HEK293 (cell line): ENCODE measurements at regions not wholly inside any gene's neighbourhood (a gene's known extent, or its start where the extent isn't known, plus 50 kb on each side); places are given as distances from the start of the nearest gene placed in this dataset.

ENCODE experiments used
- CTCF ChIA-PET: fragments of 350-600 bp; formaldehyde crosslinking; extraction: SDS; loops from one replicate; lab custom pipeline; 2021; ENCODE audit warnings: antibody characterized with exemption; lab: Yijun Ruan, JAX
- POLR2A ChIA-PET: fragments of 300-600 bp; formaldehyde crosslinking; extraction: SDS; loops from one replicate; lab custom pipeline; 2020; ENCODE audit warnings: antibody characterized with exemption, inconsistent platforms; lab: Yijun Ruan, JAX
- H3K27ac ChIP-seq: fragments of 200-500 bp; sonication (Bioruptor generic); 2 replicates; pipeline ENCODE4 v1.5.1; 2014; ENCODE audit warnings: low read depth, low read length, control low read depth, inconsistent platforms; ENCODE audit errors: extremely low read depth
- H3K36me3 ChIP-seq, 2 experiments: fragments of 200-500 bp in 1 of 2; sonication (Bioruptor generic) in 1 of 2; 1 replicate in 1 of 2; 2 replicates in 1 of 2; pipeline ENCODE4 v1.5.1; 2014 to 2017; ENCODE audit warnings: inconsistent platforms in 2 of 2, low read length in 2 of 2; ENCODE audit not compliant: control insufficient read depth in 2 of 2, insufficient read depth in 1 of 2
- H3K4me1 ChIP-seq: fragments of 200-500 bp; sonication (Bioruptor generic); 2 replicates; pipeline ENCODE4 v1.5.1; 2014; ENCODE audit warnings: mild to moderate bottlenecking, low read length, inconsistent platforms; ENCODE audit not compliant: control insufficient read depth, insufficient read depth
- H3K4me3 ChIP-seq: 2 replicates; pipeline ENCODE4 v1.5.1; 2011; ENCODE audit warnings: low read depth, mild to moderate bottlenecking, control low read depth, low read length, moderate library complexity
- H3K9me3 ChIP-seq: fragments of 200-500 bp; sonication (Bioruptor generic); 2 replicates; pipeline ENCODE4 v1.5.1; 2014; ENCODE audit warnings: low read depth, low read length, inconsistent platforms; ENCODE audit not compliant: control insufficient read depth, insufficient read depth
- KLF8 ChIP-seq: fragments of 450-650 bp; formaldehyde crosslinking; IDR thresholded peaks from 2 replicates; pipeline ENCODE4 v1.5.1; 2016; ENCODE audit warnings: missing biosample characterization, missing genetic modification characterization
- PRDM1 ChIP-seq: fragments of 450-650 bp; formaldehyde crosslinking; IDR thresholded peaks from 2 replicates; pipeline ENCODE4; 2016; ENCODE audit warnings: missing biosample characterization, missing genetic modification characterization
- RBAK ChIP-seq: fragments of 450-650 bp; formaldehyde crosslinking; IDR thresholded peaks from 2 replicates; pipeline ENCODE4 v1.5.1; 2016; ENCODE audit warnings: missing biosample characterization, missing genetic modification characterization
- ZFP41 ChIP-seq: fragments of 450-650 bp; formaldehyde crosslinking; IDR thresholded peaks from 2 replicates; pipeline ENCODE4 v1.5.1; 2016; ENCODE audit warnings: missing biosample characterization, missing genetic modification characterization, borderline replicate concordance
- ZNF121 ChIP-seq: fragments of 450-650 bp; formaldehyde crosslinking; IDR thresholded peaks from 2 replicates; pipeline ENCODE4 v1.5.1; 2016; ENCODE audit warnings: missing biosample characterization, missing genetic modification characterization
- ZNF157 ChIP-seq: fragments of 450-650 bp; formaldehyde crosslinking; IDR thresholded peaks from 2 replicates; pipeline ENCODE4 v1.5.1; 2016; ENCODE audit warnings: missing biosample characterization, missing genetic modification characterization
- ZNF202 ChIP-seq: fragments of 450-650 bp; formaldehyde crosslinking; IDR thresholded peaks from 2 replicates; pipeline ENCODE4 v1.5.1; 2016; ENCODE audit warnings: missing biosample characterization, missing genetic modification characterization, borderline replicate concordance
- ZNF266 ChIP-seq: fragments of 450-650 bp; formaldehyde crosslinking; IDR thresholded peaks from 2 replicates; pipeline ENCODE4 v1.5.1; 2016; ENCODE audit warnings: missing biosample characterization, missing genetic modification characterization, low read depth
- ZNF335 ChIP-seq: fragments of 450-650 bp; formaldehyde crosslinking; conservative IDR thresholded peaks from 2 replicates; pipeline ENCODE4 v1.5.1; 2016; ENCODE audit warnings: missing biosample characterization, missing genetic modification characterization
- ZNF48 ChIP-seq: fragments of 450-650 bp; formaldehyde crosslinking; IDR thresholded peaks from 2 replicates; pipeline ENCODE4 v1.5.1; 2016; ENCODE audit warnings: missing biosample characterization, missing genetic modification characterization
- ZNF514 ChIP-seq: fragments of 450-650 bp; formaldehyde crosslinking; IDR thresholded peaks from 2 replicates; pipeline ENCODE4 v1.5.1; 2016; ENCODE audit warnings: missing biosample characterization, missing genetic modification characterization
- ZNF521 ChIP-seq: fragments of 450-650 bp; formaldehyde crosslinking; IDR thresholded peaks from 2 replicates; pipeline ENCODE4 v1.5.1; 2017; ENCODE audit warnings: missing biosample characterization, mild to moderate bottlenecking, missing genetic modification characterization
- ZNF585B ChIP-seq: fragments of 450-650 bp; formaldehyde crosslinking; IDR thresholded peaks from 2 replicates; pipeline ENCODE4 v1.5.1; 2016; ENCODE audit warnings: missing biosample characterization, missing genetic modification characterization
- ZNF660 ChIP-seq: fragments of 450-650 bp; IDR thresholded peaks from 2 replicates; pipeline ENCODE4 v1.5.1; 2018; ENCODE audit warnings: missing biosample characterization, mild to moderate bottlenecking, missing genetic modification characterization
- ZNF776 ChIP-seq: fragments of 450-650 bp; formaldehyde crosslinking; IDR thresholded peaks from 2 replicates; pipeline ENCODE4 v1.5.0; 2017; ENCODE audit warnings: missing biosample characterization, missing genetic modification characterization, borderline replicate concordance
- ZNF837 ChIP-seq: fragments of 450-650 bp; formaldehyde crosslinking; IDR thresholded peaks from 2 replicates; pipeline ENCODE4 v1.5.1; 2016; ENCODE audit warnings: missing biosample characterization, missing genetic modification characterization
- ZSCAN23 ChIP-seq: fragments of 450-650 bp; formaldehyde crosslinking; IDR thresholded peaks from 2 replicates; pipeline ENCODE4 v1.5.1; 2016; ENCODE audit warnings: missing biosample characterization, missing genetic modification characterization
- TF ChIP-seq, protein P1 (sequence below): fragments of 450-650 bp; formaldehyde crosslinking; IDR thresholded peaks from 2 replicates; pipeline ENCODE4 v1.5.1; 2016; ENCODE audit warnings: missing biosample characterization, missing genetic modification characterization
- TF ChIP-seq, protein P2 (sequence below): fragments of 450-650 bp; formaldehyde crosslinking; IDR thresholded peaks from 2 replicates; pipeline ENCODE4 v1.5.1; 2016; ENCODE audit warnings: missing biosample characterization, missing genetic modification characterization
- TF ChIP-seq, protein P3 (sequence below): fragments of 450-650 bp; formaldehyde crosslinking; IDR thresholded peaks from 2 replicates; pipeline ENCODE4 v1.5.1; 2016; ENCODE audit warnings: missing biosample characterization, missing genetic modification characterization
- TF ChIP-seq, protein P4 (sequence below): fragments of 450-650 bp; formaldehyde crosslinking; IDR thresholded peaks from 2 replicates; pipeline ENCODE4 v1.5.1; 2016; ENCODE audit warnings: missing biosample characterization, missing genetic modification characterization, low read depth

DNA sequence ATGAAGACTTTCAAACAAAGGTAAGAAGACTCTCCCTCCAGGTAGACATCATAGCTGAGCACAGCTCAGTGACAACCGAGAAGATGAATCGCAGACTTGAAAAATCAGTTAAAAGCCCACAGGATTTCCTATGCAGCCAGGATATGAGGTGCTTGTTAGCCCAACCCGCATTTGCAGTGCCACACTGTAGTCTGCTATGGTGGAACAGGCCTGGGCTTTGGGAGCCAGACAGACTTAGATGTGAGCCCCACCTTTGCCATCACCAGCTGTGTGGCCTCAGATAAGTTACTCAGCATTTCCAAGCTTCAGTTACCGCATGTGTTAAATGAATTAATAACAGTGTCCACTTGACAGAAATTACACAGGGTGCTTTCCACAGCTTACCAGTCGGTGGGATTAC lies 204.4 kb upstream of the HS3ST3A1 start:
- ChIA-PET POLR2A (no interaction called here), CTCF (no interaction called here)
- H3K4me3 ChIP-seq, result no peak overlapping the region
- no peak overlapping the region for H3K27ac ChIP-seq
- no peaks in the 10 kb centered on the region for H3K9me3 ChIP-seq
- H3K36me3 ChIP-seq, result no peaks in the 10 kb centered on the region
- no peak for TF ChIP-seq ZNF585B (tag by site-specific recombination)
- H3K4me1 ChIP-seq, result no peaks in the 10 kb centered on the region

DNA sequence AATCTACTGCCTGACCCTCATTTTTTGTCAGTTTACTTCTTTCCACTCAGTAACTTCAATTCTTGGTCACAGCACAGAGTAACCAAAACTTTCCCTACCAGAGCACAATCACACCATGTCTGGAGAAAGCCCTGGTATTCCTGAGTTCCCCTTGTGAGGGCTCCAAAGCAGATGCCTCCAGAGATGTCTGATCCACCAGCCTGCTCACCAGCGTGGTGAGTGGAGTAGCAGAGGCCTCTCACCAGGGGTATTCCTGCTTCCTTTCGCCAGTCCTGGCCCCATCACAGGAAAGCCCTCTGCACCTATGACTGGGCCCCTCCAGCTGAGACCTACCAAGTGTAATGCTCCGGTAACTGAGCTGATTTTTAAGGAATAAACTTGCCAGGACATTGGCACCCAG lies 205.4 kb upstream of the HS3ST3A1 start:
- CTCF ChIA-PET, result no interaction called here
- H3K4me1 ChIP-seq, result no peaks in the 10 kb centered on the region
- no peak overlapping the region for H3K27ac ChIP-seq
- H3K4me3 ChIP-seq, result no peak overlapping the region
- TF ChIP-seq RBAK (tag by site-specific recombination) (no peak), ZNF837 (tag by site-specific recombination) (no peak)
- TF ChIP-seq, protein P1, sequence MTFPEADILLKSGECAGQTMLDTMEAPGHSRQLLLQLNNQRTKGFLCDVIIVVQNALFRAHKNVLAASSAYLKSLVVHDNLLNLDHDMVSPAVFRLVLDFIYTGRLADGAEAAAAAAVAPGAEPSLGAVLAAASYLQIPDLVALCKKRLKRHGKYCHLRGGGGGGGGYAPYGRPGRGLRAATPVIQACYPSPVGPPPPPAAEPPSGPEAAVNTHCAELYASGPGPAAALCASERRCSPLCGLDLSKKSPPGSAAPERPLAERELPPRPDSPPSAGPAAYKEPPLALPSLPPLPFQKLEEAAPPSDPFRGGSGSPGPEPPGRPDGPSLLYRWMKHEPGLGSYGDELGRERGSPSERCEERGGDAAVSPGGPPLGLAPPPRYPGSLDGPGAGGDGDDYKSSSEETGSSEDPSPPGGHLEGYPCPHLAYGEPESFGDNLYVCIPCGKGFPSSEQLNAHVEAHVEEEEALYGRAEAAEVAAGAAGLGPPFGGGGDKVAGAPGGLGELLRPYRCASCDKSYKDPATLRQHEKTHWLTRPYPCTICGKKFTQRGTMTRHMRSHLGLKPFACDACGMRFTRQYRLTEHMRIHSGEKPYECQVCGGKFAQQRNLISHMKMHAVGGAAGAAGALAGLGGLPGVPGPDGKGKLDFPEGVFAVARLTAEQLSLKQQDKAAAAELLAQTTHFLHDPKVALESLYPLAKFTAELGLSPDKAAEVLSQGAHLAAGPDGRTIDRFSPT (tag by site-specific recombination), result no peak
- TF ChIP-seq, all 188 proteins: peak for 0
- H3K36me3 ChIP-seq, result no peaks in the 10 kb centered on the region
- POLR2A ChIA-PET, result no interaction called here
- H3K9me3 ChIP-seq, result no peaks in the 10 kb centered on the region

DNA sequence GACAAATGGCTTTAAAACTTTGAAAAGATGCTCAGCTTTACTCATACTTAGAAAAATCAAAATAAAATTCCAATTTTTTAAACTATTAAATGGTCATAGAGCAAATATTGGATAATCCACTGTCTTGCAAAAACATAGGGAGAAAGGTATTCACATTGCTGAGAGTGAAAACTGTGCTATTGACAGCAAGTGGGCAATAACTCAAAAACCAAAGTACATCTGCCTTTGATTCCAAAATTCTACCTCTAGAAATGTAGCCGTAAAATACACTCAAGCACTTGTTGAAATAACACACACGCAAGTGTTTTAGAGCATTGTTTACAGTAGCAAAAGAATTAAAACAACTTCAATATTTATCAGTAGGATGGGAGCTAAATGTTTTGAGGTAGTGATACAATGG lies 210.6 kb upstream of the HS3ST3A1 start:
- no peak overlapping the region for H3K27ac ChIP-seq

DNA sequence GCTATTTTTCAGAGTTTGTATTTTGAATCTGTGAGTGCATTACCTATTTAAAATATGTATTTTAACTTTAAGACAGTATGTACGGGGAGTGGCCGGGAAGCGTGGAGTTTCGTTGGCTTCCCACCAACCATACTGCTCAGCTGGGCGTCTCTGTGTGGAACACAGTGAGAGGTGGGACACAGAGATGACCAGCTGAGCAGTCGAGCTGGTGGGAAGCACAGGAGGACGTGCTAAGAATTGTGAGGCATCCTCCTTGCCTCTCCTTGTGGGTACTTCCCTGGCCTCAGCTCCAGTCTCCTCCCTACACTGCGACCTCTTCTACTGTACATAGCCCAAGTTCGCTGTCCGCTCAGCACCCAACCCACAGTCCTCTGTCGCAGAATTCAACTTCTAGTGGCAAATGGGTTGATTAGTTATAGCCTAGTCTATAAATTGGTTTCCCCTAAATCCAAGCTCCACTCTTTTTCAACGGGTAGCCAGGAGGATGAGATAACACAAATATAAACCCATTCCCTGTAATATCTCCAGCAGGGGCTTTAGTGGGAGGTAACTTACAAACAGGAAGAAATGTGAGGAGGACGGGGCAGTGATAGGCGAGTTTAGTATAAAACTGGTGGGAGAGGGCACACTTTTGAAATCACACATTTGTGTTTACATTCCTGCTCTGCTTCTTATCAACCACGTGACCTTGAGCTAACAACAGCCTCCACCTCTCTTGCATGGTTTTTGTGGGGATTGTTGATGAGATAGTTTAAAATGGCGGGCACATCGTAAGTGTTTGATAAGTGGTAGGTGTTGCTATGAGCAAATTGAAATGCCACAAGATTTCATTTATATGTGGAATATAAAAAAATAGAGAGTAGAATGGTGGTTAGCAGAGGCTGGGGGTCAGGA lies 211.9 kb upstream of the HS3ST3A1 start:
- CTCF ChIA-PET, result interaction anchor here (0.7 to 1.0 kb wide), 3 partner anchors 42 to 602 kb away, joined by 3 to 7 read pairs (median 3); no protein-coding TSS in a partner anchor
- H3K4me3 ChIP-seq, result no peak overlapping the region
- H3K27ac ChIP-seq, result no peak overlapping the region
- H3K4me1 ChIP-seq, result no peaks in the 10 kb centered on the region
- TF ChIP-seq, protein P2, sequence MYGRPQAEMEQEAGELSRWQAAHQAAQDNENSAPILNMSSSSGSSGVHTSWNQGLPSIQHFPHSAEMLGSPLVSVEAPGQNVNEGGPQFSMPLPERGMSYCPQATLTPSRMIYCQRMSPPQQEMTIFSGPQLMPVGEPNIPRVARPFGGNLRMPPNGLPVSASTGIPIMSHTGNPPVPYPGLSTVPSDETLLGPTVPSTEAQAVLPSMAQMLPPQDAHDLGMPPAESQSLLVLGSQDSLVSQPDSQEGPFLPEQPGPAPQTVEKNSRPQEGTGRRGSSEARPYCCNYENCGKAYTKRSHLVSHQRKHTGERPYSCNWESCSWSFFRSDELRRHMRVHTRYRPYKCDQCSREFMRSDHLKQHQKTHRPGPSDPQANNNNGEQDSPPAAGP (tag by site-specific recombination), result no peak
- no peak for TF ChIP-seq ZNF48 (tag by site-specific recombination)
- no peak for TF ChIP-seq ZNF514
- TF ChIP-seq, protein P3, sequence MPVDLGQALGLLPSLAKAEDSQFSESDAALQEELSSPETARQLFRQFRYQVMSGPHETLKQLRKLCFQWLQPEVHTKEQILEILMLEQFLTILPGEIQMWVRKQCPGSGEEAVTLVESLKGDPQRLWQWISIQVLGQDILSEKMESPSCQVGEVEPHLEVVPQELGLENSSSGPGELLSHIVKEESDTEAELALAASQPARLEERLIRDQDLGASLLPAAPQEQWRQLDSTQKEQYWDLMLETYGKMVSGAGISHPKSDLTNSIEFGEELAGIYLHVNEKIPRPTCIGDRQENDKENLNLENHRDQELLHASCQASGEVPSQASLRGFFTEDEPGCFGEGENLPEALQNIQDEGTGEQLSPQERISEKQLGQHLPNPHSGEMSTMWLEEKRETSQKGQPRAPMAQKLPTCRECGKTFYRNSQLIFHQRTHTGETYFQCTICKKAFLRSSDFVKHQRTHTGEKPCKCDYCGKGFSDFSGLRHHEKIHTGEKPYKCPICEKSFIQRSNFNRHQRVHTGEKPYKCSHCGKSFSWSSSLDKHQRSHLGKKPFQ (tag by site-specific recombination), result no peak
- TF ChIP-seq ZNF121 (tag by site-specific recombination), result no peak
- no peak for TF ChIP-seq ZNF335 (tag by site-specific recombination)
- no peak for TF ChIP-seq RBAK (tag by site-specific recombination)
- no peak for TF ChIP-seq ZSCAN23
- TF ChIP-seq ZNF521, result no peak
- TF ChIP-seq ZNF776 (tag by site-specific recombination), result no peak
- no peak for TF ChIP-seq ZFP41 (tag by site-specific recombination)
- TF ChIP-seq PRDM1 (tag by site-specific recombination), result no peak
- no peak for TF ChIP-seq ZNF660
- no peak for TF ChIP-seq ZNF266 (tag by site-specific recombination)
- TF ChIP-seq, protein P4, sequence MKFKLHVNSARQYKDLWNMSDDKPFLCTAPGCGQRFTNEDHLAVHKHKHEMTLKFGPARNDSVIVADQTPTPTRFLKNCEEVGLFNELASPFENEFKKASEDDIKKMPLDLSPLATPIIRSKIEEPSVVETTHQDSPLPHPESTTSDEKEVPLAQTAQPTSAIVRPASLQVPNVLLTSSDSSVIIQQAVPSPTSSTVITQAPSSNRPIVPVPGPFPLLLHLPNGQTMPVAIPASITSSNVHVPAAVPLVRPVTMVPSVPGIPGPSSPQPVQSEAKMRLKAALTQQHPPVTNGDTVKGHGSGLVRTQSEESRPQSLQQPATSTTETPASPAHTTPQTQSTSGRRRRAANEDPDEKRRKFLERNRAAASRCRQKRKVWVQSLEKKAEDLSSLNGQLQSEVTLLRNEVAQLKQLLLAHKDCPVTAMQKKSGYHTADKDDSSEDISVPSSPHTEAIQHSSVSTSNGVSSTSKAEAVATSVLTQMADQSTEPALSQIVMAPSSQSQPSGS, result no peak
- TF ChIP-seq ZNF202 (tag by site-specific recombination), result no peak
- POLR2A ChIA-PET, result no interaction called here
- no peaks in the 10 kb centered on the region for H3K36me3 ChIP-seq
- no peaks in the 10 kb centered on the region for H3K9me3 ChIP-seq

More for the DNA sequence above, 210.6 kb upstream of the HS3ST3A1 start:
- Histone ChIP-seq H3K4me3 (no peak overlapping the region), H3K4me1 (no peaks in the 10 kb centered on the region), H3K9me3 (no peaks in the 10 kb centered on the region), H3K36me3 (no peaks in the 10 kb centered on the region)
- ChIA-PET CTCF (interaction anchor here (0.6 kb wide), 1 partner anchor 510 kb away, joined by 3 read pairs; no protein-coding TSS in a partner anchor), POLR2A (no interaction called here)
- TF ChIP-seq ZNF157 (tag by site-specific recombination), result no peak
- no peak for TF ChIP-seq KLF8 (tag by site-specific recombination)
- TF ChIP-seq, all 188 proteins: peak for 0
